Fibroblast of skin of scalp (primary cell): ENCODE measurements at regions not wholly inside any gene's neighbourhood (a gene's known extent, or its start where the extent isn't known, plus 50 kb on each side); places are given as distances from the start of the nearest gene placed in this dataset.
A peak's percentile ranks its signal among the peaks of the same experiment; 100 is the strongest.
"Not testable (repeated sequence)": the region's sequence is repeated elsewhere in the genome, so short reads cannot be mapped to it uniquely, and the experiment has no call there.

Experiments
- DNase-seq: peaks from one replicate; pipeline ENCODE4 v3.0.0-alpha.2; 2013

- DNase-seq: no peak
These were observed 141.2 kb upstream of the ATXN1 start for GRCh38 chr6:16902502-16902901.

- DNase-seq: peak; percentile 66
These were observed 140.5 kb upstream of the ATXN1 start for GRCh38 chr6:16901782-16902181.

- no peak for DNase-seq
These were observed 140.0 kb upstream of the ATXN1 start for GRCh38 chr6:16901306-16901705.

- DNase-seq: no peak
These were observed 137.6 kb upstream of the ATXN1 start for GRCh38 chr6:16898640-16899396.

- DNase-seq: no peak
These were observed 136.4 kb upstream of the ATXN1 start for GRCh38 chr6:16897669-16898068.

- peak; percentile 25 for DNase-seq
These were observed 133.0 kb upstream of the ATXN1 start for GRCh38 chr6:16894301-16894700.

DNA sequence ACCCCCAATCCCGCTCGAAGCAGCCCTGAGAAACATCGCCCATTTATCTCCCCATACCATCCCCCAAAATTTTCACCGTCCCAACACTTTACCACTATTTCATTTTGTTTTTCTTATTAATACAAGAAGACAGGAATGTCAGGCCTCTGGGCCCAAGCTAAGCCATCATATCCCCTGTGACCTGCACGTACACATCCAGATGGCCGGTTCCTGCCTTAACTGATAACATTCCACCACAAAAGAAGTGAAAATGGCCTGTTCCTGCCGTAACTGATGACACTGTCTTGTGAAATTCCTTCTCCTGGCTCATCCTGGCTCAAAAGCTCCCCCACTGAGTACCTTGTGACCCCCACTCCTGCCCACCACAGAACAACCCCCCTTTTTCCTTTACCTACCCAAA is 129.8 kb upstream of the ATXN1 start:
- not testable (repeated sequence) for DNase-seq

- no peak for DNase-seq
These were observed 124.3 kb upstream of the ATXN1 start for GRCh38 chr6:16885411-16886160.

- no peak for DNase-seq
These were observed 123.3 kb upstream of the ATXN1 start for GRCh38 chr6:16884526-16884925.

DNA sequence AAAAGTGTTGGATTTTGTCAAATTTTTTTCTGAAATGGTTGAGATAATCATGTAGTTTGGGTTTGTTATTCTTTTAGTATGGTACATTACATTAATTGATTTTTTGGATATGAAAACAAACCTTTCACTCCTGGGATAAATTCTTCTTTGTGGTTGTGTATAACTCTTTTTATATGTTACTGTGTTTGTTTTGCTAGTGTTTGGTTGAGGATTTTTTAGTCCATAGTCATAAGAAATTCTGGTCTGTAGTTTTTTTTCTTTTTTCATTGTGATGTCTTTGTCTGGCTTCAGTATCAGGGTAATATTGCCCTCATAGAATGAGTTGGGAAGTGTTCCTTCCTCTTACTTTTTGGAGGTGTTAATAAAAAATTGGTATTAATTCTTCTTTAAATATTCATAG is 122.2 kb upstream of the ATXN1 start:
- DNase-seq: no peak

- DNase-seq: no peak
These were observed 121.0 kb upstream of the ATXN1 start for GRCh38 chr6:16882230-16882629.

GRCh38 chr6:16876852-16877251 is 115.6 kb upstream of the ATXN1 start:
- DNase-seq: not testable (repeated sequence)

DNA sequence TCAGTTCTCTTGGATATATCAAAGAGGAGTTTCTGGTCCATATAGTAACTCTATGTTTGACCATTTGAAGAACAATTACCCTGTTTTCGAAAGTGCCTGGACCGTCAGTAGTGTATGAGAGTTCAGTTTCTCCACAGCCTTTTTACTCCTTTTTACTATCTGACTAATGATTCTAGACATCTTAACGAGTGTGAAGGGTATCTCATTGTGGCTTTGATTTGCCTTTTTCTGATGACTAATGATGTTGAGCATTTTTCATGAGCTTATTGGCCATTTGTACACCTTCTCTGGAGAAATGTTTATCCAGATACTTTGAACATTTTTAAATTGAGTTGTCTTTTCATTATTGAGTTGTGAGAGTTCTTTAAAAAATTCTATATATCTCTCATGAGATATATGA is 114.9 kb upstream of the ATXN1 start:
- no peak for DNase-seq

GRCh38 chr6:16873698-16874097 is 112.4 kb upstream of the ATXN1 start:
- DNase-seq: no peak

DNA sequence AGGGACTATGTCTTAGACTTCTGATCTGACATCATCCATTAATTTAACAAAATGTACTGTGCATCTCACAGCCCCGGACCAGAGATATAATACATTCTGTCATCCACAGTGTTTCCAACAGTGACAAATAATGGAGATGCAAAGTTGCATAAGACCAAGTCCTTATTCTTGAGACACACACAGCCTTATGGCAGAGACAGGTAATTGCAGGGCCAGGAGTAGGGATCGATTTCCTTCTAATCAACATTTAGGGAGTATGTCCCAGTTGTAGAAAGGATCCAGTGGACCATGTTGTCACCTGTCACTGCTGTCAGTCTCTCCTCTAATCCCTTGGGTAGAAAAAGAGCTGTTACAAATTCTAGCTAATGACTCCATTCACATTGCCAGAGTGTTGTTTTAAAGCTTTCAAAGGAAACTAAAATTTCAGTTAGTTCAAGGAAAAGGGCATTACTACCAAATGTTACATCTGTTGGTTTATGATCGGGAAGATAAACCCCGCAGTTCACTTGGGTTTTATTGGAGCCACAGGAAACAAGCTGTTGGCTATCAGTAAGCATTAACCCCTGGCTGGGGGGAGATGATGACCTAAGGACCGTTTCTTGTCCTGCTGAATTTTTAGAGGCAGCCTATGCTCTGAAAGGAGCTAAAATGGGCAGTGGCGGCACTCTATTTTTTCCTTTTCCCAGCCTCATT is 111.4 kb upstream of the ATXN1 start:
- DNase-seq: no peak

DNA sequence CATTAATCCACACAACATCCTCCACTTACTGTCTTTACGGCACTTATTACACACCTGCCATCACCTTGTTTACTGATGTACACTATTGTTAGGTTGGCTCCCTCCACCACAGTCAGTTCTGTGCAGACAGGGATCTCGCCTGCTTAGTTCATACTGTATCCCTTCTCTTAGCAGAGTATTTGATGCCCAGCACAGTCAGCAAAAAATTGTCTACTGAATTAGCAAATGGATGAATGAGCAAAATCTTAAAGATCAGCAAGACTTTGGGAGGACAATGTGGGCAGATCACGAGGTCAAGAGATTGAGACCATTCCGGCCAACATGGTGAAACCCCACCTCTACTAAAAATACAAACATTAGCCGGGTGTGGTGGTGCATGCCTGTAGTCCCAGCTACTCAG is 109.8 kb upstream of the ATXN1 start:
- no peak for DNase-seq

- peak; percentile 17 for DNase-seq
These were observed 107.7 kb upstream of the ATXN1 start for GRCh38 chr6:16868968-16869367.

GRCh38 chr6:16857969-16858592 is 96.8 kb upstream of the ATXN1 start:
- DNase-seq: no peak

GRCh38 chr6:16855460-16855859 is 94.2 kb upstream of the ATXN1 start:
- no peak for DNase-seq

DNA sequence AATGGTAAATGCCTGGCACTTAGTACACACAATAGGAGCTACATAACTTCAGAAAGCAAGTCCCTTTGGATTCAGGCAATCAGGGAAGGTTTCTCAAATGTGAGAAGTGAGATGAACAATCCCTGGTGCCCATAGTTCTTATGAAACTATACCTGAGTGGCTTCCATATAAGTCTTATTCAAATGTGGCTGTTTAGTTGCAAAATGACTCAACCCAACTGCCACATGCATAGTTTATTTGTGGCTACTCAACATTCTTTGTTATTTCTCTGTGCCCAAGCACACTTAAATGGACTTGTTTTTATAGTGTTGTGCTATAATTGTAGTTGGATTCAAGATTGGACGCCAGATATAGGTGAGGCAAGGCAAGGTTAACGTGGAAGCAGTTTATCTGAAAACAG is 93.7 kb upstream of the ATXN1 start:
- DNase-seq: no peak

DNA sequence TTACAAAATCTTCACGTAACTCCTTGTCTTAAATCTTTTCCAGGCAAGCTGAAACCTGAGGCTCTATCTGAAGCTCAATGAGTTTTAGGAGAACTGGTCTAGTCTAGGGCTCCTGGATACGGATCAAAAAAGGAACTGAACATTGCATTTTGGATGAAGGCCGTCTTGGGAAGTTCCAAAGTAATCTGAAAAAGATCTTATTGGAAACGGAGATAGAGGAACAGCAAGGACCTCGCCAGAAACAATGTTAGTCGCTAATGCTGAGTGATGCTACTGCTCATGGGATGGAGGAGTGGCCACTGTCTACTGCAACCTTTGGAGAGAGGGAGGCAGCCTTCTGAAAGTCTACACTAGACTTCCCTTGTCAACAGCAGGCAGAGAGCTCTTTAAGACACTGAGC is 91.4 kb upstream of the ATXN1 start:
- DNase-seq: no peak

DNA sequence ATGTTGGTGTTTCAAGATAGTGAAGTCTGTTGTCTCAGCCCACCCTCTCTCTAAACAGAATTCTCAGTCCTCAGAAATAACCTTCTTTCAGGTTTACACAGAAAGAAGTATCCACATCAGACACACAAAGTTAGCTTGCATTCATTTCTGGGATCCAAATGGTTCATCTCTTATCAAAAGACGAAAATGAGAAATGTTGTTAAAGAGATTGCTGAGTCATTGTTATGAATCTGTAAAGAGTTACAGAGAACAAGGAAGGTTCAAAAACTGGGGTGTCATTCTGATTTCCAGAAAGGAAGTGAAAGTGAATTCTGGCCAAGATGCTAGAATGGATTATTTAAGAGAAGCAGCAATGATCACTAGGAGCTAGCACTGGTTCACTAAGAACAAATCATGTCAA is 90.5 kb upstream of the ATXN1 start:
- DNase-seq: no peak

DNA sequence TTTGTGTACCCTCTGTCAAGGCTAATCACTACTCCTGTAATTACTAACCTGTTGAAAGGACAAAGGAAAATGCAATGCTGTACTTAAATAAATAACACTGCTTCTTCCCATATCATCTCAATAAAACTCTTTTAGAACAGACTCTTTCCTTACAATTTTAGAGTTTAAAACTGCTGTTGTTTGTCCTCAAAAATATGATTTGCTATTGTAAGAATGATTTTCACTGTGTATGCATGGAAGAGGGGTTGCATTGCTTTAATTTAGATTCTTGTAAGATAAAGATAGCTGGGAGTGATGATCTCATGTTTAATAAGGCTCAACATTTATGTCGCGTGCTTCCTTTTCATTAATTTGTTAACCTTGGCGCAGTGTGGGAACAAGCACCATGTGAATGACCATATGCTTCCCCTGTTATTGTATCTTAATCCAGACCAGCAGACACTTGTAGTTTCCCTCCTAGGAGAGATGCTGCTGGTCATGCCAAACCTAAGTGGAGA is 89.8 kb upstream of the ATXN1 start:
- DNase-seq: peak; percentile 22
